Neural progenitor cell (in vitro differentiated cells): ENCODE measurements at regions not wholly inside any gene's neighbourhood (a gene's known extent, or its start where the extent isn't known, plus 50 kb on each side); places are given as distances from the start of the nearest gene placed in this dataset.

ENCODE experiments used
- EZH2 ChIP-seq: fragments of 200-600 bp; sonication (generic); IDR thresholded peaks from 2 replicates; pipeline ENCODE4 v1.6.1; 2017; ENCODE audit warnings: antibody characterized with exemption, mild to moderate bottlenecking, moderate library complexity
- EZH2phosphoT487 ChIP-seq: fragments of 200-600 bp; sonication (generic); IDR thresholded peaks from 2 replicates; pipeline ENCODE4 v1.6.1; 2017; ENCODE audit warnings: antibody characterized with exemption
- TF ChIP-seq, protein P1 (sequence below): fragments of 200-600 bp; sonication (generic); IDR thresholded peaks from 2 replicates; pipeline ENCODE4 v1.5.1; 2017; ENCODE audit warnings: antibody characterized with exemption, mild to moderate bottlenecking

DNA sequence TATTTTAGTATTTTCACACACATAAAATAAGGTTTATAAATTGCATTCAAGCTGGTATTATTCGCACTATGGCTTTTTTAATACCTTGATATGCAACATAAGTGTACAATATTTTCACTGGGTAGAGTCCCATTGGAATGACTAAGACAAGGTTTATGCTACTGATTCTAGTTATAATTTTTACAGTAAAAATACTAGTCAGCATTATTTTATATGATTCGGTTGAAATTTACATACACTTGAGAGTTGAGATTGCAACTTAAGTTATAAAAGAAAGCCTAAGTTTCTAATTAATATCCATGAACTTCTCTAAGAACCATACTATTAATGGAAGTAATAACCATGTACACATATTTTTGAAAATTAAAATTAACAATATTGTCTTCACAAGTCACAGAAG is 723.9 kb upstream of the NR2F2 start:
- no peak for TF ChIP-seq EZH2
- TF ChIP-seq, protein P1, sequence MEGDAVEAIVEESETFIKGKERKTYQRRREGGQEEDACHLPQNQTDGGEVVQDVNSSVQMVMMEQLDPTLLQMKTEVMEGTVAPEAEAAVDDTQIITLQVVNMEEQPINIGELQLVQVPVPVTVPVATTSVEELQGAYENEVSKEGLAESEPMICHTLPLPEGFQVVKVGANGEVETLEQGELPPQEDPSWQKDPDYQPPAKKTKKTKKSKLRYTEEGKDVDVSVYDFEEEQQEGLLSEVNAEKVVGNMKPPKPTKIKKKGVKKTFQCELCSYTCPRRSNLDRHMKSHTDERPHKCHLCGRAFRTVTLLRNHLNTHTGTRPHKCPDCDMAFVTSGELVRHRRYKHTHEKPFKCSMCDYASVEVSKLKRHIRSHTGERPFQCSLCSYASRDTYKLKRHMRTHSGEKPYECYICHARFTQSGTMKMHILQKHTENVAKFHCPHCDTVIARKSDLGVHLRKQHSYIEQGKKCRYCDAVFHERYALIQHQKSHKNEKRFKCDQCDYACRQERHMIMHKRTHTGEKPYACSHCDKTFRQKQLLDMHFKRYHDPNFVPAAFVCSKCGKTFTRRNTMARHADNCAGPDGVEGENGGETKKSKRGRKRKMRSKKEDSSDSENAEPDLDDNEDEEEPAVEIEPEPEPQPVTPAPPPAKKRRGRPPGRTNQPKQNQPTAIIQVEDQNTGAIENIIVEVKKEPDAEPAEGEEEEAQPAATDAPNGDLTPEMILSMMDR, result no peak
- TF ChIP-seq EZH2phosphoT487, result no peak
